GM21526 (cell line): ENCODE measurements at regions not wholly inside any gene's neighbourhood (a gene's known extent, or its start where the extent isn't known, plus 50 kb on each side); places are given as distances from the start of the nearest gene placed in this dataset.

Experiments
- ATAC-seq: cut with Tn5 transposase; IDR thresholded peaks from one replicate; pipeline ENCODE4 v1.9.1; 2021; ENCODE audit warnings: moderate library complexity; ENCODE audit not compliant: unreplicated experiment, low FRiP score

DNA sequence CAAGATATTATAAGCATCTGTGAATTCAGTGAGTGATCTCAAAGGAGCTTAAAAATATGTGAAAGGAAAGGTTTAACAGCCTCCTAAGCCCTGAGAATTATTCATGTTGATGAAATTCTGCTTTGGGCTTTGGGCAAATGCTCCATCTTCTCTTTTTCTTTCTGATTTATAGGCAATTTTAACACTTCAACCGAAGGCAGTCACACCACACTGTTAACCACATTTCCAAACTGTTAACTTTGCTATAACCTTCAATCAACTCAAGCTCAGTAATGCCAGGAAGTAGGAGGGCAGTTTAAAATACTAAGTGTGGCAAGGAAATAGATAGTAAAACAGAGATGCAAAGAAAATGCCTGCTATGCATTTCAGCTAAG lies 54.4 kb upstream of the NEK7 start:
- no peak for ATAC-seq

DNA sequence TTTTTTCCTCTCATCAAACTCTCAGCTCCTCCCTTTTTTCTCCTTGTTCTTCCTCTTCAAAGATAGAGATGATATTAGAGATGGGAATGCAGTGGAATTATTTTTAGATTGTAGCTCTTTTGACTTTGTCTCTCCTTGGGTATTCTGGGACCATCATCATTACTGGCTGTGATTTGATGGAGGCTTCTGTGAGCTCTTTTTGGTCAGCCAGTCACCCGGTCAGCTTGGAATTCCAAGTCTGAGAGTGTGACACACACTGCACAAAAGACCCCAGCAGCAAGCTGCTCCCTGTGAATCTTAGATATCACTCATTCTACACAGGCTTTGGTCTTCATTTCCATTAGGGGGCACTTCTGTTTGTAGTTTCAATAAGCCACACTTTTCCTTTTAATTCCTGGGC lies 51.6 kb upstream of the NEK7 start:
- no peak for ATAC-seq

DNA sequence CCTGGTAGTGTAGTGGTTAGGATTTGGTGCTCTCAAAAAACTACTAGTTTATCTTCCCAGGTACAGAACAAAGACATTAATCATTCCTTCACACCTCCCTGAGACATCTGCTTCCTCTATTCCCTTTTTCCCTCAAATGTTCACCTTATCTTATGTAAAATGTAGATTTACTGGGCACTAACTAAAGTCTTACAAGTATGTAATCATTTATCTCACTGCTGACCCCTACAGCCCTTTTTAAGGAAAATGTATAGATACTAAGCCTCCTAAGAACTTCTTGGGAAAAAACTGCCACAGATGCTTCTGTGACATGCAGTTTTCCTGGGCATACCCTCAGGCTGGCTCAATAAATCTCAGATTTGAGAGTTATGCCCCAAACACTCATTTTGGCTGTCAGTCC lies 50.8 kb upstream of the NEK7 start:
- ATAC-seq = no peak
